GM19468 (cell line): ENCODE measurements at regions not wholly inside any gene's neighbourhood (a gene's known extent, or its start where the extent isn't known, plus 50 kb on each side); places are given as distances from the start of the nearest gene placed in this dataset.
"Not testable (repeated sequence)": the region's sequence is repeated elsewhere in the genome, so short reads cannot be mapped to it uniquely, and the experiment has no call there.

ENCODE experiments used
- ATAC-seq: cut with Tn5 transposase; IDR thresholded peaks from one replicate; pipeline ENCODE4 v1.9.1; 2021; ENCODE audit warnings: mild to moderate bottlenecking, moderate library complexity, moderate number of reproducible peaks; ENCODE audit not compliant: unreplicated experiment; ENCODE audit errors: extremely low read depth

DNA sequence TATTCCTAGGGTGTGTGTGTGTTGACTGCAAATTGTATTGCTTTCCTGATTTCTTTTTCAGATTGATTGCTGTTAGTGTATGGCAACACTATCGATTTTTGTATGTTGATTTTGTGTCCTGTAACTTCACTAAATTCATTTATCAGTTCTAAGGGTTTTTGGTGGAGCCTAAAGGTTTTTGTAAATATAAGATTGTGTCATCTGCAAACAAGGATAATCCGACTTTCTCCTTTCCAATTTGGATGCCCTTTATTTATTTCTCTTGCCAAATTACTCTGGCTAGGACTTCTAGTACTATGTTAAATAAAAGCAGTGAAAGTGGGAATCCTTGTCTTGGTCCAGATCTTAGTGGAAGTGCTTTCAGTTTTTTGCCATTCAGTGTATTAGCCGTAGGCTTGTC lies 340.9 kb upstream of the KLF4 start:
- no peak for ATAC-seq

DNA sequence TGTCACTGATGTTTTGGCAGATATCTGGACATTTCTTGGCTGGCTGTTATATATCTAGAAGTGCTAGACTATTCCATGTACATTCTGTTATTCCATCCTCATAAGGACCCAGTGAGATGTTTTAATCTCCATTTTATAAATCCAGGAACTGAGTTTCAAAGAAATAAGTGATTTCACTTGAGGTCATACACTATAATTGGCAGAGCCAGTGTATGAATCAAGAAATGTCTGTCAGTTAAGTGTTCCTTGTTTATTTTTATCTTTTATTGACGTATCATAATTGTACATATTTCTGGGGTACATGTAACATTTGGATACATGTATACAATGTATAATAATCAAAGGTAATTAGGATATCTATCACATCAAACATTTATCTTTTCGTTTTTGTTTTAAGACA lies 338.3 kb upstream of the KLF4 start:
- no peak for ATAC-seq

DNA sequence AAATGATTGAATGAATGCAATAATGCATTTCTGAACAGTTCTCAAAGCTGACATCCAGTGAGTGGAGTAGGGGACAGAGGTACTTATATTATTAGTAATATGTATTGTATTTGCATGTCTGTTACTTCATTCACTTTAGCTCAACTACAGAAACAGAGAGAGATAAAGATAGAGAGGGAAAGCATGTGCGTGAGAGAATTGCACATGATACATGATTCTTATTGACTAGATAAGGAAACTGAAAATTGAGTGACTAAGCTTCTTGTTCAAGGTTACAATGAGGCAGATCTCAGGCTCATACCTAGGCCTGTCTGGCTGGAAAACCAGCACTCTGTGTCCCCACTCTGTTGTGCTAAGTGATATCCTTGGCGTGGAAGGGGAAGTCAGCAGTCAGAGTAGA lies 337.7 kb upstream of the KLF4 start:
- no peak for ATAC-seq

DNA sequence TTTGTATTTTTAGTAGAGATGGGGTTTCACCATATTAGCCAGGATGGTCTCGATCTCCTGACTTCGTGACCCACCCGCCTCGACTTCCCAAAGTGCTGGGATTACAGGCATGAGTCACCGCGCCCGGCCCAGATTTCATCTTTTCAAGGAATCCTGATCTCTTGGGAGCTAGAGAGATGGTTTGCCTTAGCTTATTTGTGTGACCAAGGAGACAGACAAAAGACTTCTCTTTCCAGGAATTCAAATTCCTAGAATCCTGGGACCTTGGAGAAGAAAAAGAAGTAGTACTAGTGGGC lies 337.1 kb upstream of the KLF4 start:
- not testable (repeated sequence) for ATAC-seq

DNA sequence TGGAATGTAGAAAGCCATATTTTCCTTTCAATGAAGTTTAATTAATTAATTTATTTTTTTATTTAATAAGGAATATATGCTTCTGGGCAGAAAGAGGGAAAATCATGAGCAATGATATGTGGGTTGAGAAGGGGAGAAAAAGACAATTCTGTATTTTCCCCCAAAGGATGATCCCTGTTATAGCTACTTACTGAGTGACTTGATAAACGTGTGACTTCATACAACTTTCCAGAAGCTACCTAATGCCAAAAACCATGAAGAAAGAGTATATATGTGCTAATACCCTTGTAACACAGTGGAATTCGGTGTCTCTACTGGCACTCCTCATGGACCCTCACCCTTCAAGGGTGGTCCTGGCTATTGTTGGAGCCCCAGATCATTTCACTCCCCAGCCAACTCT lies 335.0 kb upstream of the KLF4 start:
- ATAC-seq: no peak

DNA sequence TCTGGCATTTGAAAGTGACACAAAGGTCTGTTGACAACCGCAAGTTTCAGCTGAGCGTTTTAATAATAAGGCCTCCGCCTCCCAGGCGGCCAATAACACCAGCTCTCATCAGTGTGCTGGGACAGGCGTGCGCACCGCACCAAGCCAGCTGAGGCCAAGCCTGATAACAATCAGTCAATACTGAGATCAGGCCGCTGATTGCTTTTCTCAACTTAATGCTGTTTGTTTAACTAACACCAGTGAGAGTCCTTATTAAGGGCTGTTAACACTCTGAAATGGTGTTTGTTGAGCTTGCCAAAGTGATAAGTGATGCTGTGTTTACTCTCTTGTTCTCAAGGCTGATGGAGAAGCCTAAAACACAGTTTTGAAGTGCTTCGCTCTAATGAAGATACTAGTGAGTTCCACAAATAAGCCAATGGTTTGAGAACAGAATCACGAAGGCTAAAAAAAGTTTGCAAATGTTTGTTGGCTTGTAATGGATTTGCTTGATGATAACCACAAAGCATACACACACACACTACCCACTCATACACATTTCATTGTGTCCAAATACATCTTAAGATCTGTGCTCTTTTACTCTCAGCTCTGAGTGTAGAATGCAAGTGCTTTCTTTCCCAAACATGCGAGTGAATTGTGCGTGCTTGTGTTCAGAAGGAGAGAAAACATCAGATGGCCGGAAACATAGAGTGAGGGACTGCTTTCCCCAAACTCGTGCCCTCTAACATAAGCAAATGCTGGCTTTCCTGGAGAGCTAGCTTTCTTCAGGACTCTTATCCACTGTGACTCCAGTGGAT lies 330.4 kb upstream of the KLF4 start:
- no peak for ATAC-seq

DNA sequence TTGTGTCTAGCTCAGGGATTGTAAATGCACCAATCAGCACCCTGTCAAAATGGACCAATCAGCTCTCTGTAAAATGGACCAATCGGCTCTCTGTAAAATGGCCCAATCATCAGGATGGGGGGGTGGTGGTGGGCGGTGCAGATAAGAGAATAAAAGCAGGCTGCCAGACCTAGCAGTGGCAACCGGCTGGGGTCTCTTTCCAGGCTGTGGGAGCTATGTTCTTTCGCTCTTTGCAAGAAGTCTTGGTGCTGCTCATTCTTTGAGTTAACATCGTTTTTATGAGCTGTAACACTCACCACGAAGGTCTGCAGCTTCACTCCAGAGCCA lies 328.9 kb upstream of the KLF4 start:
- ATAC-seq: not testable (repeated sequence)

DNA sequence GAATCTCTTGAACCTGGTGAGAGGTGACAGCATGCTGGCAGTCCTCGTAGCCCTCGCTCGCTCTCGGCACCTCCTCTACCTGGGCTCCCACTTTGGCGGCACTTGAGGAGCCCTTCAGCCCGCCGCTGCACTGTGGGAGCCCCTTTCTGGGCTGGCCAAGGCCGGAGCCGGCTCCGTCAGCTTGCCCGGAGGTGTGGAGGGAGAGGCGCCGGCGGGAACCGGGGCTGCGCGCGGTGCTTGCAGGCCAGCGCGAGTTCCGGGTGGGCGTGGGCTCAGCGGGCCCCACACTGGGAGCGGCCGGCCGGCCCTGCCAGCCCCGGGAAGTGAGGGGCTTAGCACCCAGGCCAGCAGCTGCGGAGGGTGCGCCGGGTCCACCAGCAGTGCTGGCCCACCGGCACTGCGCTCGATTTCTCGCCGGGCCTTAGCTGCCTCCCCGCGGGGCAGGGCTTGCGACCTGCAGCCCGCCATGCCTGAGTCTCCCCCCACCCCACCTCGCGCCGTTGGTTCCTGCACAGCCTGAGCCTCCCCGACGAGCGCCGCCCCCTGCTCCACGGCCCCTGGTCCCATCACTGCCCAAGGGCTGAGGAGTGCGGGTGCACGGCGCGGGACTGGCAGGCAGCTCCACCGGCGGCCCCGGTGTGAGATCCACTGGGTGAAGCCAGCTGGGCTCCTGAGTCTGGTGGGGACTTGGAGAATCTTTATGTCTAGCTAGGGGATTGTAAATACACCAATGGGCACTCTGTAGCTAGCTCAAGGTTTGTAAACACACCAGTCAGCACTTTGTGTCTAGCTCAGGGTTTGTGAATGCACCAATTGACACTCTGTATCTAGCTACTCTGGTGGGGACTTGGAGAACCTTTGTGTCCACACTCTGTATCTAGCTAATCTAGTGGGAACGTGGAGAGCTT lies 328.3 kb upstream of the KLF4 start:
- not testable (repeated sequence) for ATAC-seq

DNA sequence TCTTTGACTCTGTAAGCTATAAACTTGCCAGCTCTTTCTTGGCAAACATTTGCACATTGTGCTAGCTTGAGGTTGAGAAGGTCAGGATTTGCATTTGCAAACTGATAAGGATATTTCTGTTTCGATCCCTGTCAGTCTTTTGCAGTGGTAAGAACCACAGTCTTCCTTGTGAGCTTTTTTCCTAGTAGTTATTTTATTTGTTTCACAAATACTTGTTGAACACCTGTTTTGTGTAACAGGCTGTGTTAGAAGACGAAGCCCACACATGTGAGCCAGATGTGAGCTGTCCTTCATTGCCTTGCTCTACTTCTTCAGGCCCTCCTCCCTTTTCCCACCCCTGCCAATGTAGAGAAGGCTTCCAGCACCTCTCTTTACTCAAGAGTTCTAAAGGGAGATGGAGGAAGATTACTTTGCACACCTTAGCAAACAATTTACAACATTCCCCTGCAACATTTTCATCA lies 327.0 kb upstream of the KLF4 start:
- no peak for ATAC-seq

DNA sequence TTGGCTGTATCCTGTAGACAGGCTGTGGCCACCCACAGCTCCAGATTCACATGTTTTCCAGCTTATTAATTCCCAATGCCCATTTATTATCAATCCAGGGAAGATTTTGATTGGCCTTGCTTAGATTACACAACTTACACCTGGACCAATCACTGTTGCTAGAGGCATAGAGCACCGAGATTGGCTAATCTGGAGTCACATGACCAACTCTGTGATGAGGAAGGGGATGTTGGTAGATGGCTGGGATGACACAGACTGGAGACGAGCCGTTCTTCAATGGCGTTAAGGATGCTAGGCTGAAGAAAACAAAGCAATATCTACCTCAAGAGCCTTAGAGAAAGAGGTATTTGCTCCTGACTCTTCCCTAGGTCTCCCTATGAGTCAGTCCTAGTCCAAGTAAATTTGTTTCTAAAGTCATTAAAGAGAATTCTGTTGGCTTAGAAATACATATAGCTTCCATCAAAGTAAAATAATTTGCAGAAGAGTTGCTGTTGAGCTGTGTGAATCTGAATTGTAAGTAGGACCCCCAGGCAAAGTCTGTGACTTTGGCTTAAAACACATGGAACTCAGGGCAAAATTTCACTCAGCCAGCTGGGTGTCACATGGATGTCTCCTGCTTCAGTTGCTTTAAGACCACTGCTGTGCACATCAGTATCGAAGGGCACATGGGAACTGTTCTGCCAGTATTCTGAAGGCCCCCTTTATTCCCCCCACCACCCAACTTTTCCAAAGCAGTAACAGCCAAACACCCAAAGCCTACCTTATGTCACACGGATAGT lies 326.4 kb upstream of the KLF4 start:
- ATAC-seq: no peak

DNA sequence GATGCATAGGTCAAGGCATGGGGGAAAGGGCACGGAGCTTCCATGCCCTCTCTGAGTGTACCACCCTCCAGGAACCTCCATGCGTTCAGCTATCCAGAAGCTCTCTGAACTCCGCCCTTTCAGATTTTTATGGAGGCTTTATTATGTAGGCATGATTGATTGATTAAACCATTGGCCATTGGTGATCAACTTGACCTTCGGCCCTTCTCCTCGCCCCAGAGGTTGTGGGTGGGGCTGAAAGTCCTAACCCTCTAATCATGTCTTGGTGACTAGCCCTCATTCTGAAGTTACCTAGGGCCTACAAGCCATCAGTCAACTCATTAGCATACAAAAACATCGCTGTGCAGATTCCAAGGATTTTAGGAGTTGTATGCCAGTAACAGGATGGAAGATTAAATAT lies 323.7 kb upstream of the KLF4 start:
- ATAC-seq: no peak

DNA sequence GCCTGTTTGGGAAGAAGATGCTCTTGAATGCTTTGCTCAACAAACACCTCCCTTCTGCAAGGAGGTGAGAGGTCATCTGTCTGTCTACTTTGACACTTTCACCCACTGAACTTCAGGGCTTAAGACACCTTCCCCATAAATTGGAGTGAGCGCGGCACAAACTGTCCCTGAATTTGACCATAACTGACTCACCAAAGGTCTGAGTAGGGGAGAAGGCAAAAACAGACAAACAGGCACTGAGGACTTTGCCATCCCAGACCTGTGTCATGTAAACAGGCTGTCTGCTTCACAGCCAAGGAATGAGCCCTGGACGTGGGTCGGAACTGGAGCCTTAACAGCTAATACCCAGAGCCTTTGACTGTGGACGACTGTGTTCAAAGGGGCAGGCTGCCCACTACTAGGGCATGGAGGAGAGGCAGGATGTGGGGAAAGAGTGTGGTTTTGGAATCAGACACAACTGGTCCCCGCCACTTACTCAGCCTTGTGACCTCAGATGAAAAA lies 320.9 kb upstream of the KLF4 start:
- no peak for ATAC-seq

DNA sequence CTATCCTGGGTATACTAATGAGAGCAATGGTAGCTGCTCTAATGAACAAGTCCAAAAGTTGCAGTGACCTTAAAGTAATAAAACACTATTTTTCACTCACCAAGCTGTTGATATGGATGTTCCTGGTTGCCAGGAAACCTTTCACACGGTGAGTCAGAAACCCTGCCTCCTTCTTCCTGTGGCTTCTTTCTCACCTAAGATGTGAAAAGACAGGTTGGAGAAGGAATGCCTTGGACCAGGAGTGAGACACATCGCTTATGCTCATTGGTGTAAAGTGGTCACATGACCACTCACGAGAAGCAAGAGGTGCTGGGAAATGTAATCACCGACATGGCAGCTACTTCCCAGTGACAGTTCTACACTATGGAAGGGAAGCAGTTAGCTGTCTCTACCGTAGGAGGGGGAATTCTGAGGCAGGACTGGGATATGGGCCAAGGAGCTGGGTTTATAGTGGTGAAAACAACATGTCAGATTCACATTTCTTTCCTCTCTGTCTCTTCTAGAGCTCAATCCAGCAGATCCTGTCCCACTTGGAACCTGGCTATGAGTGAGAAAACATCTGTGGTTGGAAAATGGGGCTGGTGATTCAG lies 320.4 kb upstream of the KLF4 start:
- no peak for ATAC-seq

DNA sequence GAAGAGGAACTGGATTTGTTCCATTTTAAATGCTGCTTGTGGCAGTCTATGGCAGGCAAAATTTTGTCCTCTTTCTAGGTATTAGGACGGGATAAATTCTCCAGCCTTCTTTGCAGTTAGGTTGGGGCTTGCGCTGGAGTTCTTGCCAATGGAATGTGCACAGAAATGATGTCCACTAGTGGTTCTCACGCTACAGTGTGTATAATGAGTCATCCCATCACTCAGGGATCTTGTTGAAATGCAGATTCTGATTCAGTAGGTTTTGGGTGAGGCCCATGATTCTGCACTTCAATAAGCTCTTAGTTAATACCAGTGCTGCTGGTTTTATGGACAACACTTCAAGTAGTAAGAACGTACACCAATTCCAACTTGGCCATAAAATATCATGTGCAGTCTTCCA lies 317.6 kb upstream of the KLF4 start:
- ATAC-seq: no peak

DNA sequence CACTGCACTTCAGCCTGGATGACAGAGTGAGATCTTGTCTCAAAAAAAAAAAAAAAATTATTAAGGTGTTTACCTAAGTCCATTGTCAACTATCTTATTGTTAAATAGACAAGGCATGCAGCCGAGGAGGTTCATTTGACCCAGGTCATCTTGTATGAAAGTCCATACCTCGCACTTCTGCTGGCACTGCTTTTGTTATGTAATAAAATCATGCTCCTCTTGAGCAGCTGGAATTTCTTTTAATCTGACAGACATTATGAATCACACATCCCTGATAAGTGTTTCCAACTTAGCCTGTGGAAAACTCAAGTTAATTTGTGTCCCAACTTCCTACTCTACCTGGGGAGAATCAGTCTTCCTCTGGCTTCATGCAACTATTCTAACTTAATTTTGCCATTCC lies 315.6 kb upstream of the KLF4 start:
- ATAC-seq: no peak

DNA sequence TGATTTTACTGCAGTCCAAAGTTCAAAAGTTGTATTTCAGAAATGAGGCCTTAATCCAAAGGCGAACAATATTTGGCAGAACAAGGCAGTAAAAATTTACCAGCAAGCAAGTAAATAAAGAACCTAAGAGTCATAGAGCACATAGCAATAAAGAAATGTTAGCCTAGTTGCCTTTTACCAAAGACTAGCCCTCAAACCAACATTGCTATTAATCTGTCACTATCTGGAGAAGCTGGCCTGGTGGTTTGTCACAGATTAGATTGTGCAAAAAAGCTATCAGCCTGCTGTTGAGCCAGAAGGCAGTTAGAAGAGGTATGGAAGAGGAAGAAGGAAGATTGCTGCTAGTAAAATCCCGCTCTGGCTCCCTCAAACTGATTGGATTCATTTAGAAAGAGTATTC lies 304.7 kb upstream of the KLF4 start:
- ATAC-seq: no peak

DNA sequence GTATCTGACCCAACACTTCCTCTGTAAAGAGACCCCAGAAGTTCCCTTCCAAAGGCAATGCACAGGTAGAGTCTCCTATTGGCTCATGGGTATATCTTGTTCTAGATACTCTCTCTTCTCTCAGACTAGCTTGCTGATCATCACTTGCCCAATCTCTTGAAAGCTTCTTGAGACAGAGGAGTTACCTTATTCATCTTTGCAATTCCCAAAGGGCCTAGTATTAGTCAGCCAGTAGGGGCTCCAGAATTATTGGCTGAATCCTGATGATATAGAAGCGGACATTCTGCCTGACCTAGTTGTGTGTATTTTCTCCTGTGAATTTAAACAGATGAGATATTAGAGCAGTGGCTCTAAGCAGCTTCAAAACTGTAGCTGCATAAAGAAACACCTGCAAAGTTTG lies 304.0 kb upstream of the KLF4 start:
- ATAC-seq: no peak

DNA sequence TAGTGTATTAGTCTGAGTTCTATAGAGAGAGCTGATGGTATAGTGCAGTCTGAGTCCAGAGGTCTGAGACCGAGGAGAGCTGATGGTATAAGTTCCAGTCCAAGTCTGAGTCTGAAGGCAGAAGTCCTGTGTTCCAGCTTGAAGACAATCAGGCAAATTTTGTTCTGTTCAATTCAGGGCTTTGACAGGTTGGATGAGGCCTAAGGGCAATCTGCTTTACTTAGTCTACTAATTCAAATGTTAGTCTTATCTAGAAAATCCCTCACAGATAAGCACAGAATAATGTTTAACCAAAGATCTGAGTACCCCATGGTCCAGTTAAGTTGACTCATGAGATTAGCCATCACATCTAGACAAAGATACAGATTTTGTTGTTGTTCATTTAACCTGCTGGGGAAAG lies 303.0 kb upstream of the KLF4 start:
- ATAC-seq: no peak

DNA sequence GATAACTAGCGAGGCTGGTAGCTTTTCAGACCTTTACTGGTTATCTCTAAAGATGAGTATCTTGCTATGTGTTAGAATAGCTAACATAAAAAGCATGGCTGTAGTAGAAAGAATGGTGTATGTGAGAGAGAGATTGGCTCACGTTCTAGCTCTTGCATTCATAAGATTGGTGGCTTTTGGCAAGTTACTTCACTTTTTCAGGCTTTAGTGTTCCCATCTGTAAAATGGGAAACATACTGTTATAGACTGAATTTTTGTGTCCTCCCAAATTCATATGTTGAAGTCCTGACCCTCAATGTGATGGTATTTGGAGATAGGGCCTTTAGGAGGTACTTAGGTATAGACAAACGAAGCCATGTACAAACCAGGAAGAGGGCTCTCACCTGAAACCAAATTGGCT lies 302.4 kb upstream of the KLF4 start:
- no peak for ATAC-seq

DNA sequence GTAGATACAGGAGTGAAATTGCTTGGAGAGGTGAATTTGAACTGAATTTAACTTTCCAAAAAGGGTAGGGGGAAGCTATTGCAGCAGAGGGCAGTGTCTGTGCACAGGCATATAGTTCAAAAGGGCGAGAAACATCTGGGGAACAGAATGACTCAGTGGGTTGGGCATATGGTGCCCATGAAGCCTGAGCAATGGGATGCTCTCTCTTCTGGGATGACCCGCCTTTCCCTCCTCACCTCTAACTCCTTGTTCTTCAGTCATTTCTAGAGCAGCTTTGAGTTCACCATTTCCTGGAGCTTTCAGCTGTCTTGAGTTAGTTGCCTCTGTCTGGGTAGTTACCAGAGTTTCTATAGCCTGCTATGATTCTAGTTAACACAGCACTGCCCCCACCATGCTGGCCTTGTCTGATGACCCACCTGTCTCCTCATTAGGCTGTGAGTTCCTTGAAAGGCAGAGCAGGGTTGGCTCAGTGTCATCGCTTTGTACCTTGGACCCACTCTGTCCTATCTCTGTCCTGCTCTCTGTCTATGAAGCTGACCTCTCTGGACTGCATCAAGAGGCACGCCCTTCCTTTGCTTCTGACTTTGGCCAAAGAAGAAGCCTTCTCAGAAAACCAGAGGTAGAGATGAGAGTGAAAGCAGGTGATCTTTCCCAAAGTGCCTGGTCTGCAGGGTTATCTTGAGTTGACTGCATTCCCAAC lies 299.6 kb upstream of the KLF4 start:
- ATAC-seq: no peak
